GM18868 (cell line): ENCODE measurements at regions not wholly inside any gene's neighbourhood (a gene's known extent, or its start where the extent isn't known, plus 50 kb on each side); places are given as distances from the start of the nearest gene placed in this dataset.

Source experiments
- ATAC-seq: cut with Tn5 transposase; IDR thresholded peaks from one replicate; pipeline ENCODE4 v1.9.1; 2021; ENCODE audit warnings: mild to moderate bottlenecking, moderate library complexity; ENCODE audit not compliant: unreplicated experiment

GRCh38 chr11:121755906-121756305 lies 303.1 kb upstream of the SORL1-AS1 start:
- ATAC-seq, result no peak

- no peak for ATAC-seq
These were observed 302.4 kb upstream of the SORL1-AS1 start for GRCh38 chr11:121755191-121755590.

- ATAC-seq, result no peak
These were observed 301.8 kb upstream of the SORL1-AS1 start for GRCh38 chr11:121754598-121754997.

GRCh38 chr11:121749691-121750090 lies 296.9 kb upstream of the SORL1-AS1 start:
- no peak for ATAC-seq

- ATAC-seq, result no peak
These were observed 295.3 kb upstream of the SORL1-AS1 start for GRCh38 chr11:121748068-121748467.

- no peak for ATAC-seq
These were observed 290.5 kb upstream of the SORL1-AS1 start for GRCh38 chr11:121743285-121743684.

GRCh38 chr11:121741761-121742361 lies 289.1 kb upstream of the SORL1-AS1 start:
- no peak for ATAC-seq

GRCh38 chr11:121741351-121741760 lies 288.6 kb upstream of the SORL1-AS1 start:
- no peak for ATAC-seq

- ATAC-seq, result no peak
These were observed 288.1 kb upstream of the SORL1-AS1 start for GRCh38 chr11:121740902-121741301.

GRCh38 chr11:121733858-121734257 lies 281.1 kb upstream of the SORL1-AS1 start:
- no peak for ATAC-seq

- ATAC-seq, result no peak
These were observed 275.2 kb upstream of the SORL1-AS1 start for GRCh38 chr11:121727942-121728341.

- no peak for ATAC-seq
These were observed 270.5 kb upstream of the SORL1-AS1 start for GRCh38 chr11:121723246-121723741.

- ATAC-seq, result no peak
These were observed 269.9 kb upstream of the SORL1-AS1 start for GRCh38 chr11:121722431-121723245.

GRCh38 chr11:121721961-121722360 lies 269.2 kb upstream of the SORL1-AS1 start:
- no peak for ATAC-seq

GRCh38 chr11:121721448-121721847 lies 268.7 kb upstream of the SORL1-AS1 start:
- no peak for ATAC-seq

- ATAC-seq, result no peak
These were observed 264.5 kb upstream of the SORL1-AS1 start for GRCh38 chr11:121717296-121717695.

GRCh38 chr11:121716060-121716459 lies 263.3 kb upstream of the SORL1-AS1 start:
- ATAC-seq, result no peak

- no peak for ATAC-seq
These were observed 262.6 kb upstream of the SORL1-AS1 start for GRCh38 chr11:121715405-121715804.

GRCh38 chr11:121714351-121714750 lies 261.6 kb upstream of the SORL1-AS1 start:
- no peak for ATAC-seq

GRCh38 chr11:121711939-121712338 lies 259.2 kb upstream of the SORL1-AS1 start:
- ATAC-seq, result no peak

GRCh38 chr11:121711236-121711635 lies 258.5 kb upstream of the SORL1-AS1 start:
- no peak for ATAC-seq

GRCh38 chr11:121706884-121707420 lies 254.2 kb upstream of the SORL1-AS1 start:
- no peak for ATAC-seq
